ENCODE measurements at regions not wholly inside any gene's neighbourhood (a gene's known extent, or its start where the extent isn't known, plus 50 kb on each side); places are given as distances from the start of the nearest gene placed in this dataset.

DNA sequence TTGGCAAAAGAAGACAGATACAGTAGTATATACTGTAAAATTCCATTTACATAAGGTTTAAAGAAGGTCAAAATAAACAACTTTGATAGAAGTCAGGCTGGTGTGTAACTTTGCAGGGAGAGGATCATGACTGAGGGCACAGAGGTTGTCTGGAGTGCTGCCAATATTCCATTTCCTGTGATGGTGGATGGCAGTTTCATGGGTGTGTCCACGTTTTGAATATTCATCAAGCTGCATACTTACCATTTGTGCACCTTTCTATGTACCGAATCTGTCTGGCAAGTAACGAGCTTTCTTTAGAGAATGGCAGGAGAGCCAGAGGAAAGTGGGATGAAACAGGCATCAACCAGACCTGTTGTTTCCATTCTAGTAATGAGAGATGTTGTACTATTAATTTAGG, 420.5 kb upstream of the HTR2A start:
- Histone ChIP-seq H3K27me3 (ENCODE audit: control insufficient read depth in 2 of 2, insufficient read depth in 2 of 2, low read length in 2 of 2) (no peaks in the 10 kb centered on the region), H3K4me3 (replicated peaks in 1 of 3; ENCODE audit: insufficient read depth in 1 of 3, low read depth in 1 of 3, low read length in 3 of 3) (no peak overlapping the region), H3K4me2 (ENCODE audit: insufficient read depth, low read length) (no peak overlapping the region), H3K27ac (ENCODE audit: insufficient read depth, low read depth, low read length) (no peak overlapping the region), H3K9me3 (replicated peaks; ENCODE audit: control insufficient read depth, insufficient read depth, low read length) (peaks cover 3% of the 10 kb centered on the region), H2AFZ (ENCODE audit: low read depth, low read length) (no peak overlapping the region), H3K79me2 (ENCODE audit: control insufficient read depth, insufficient read depth, low read length) (no peaks in the 10 kb centered on the region), H4K20me1 (replicated peaks; ENCODE audit: control insufficient read depth, extremely low read depth, insufficient read depth, low read length) (no peaks in the 10 kb centered on the region), H3K9me1 (replicated peaks; ENCODE audit: control insufficient read depth, extremely low read depth, insufficient read depth, low read length) (no peaks in the 10 kb centered on the region), H3K36me3 (ENCODE audit: control insufficient read depth in 2 of 2, extremely low read depth in 1 of 2, insufficient read depth in 2 of 2, low read length in 2 of 2) (no peaks in the 10 kb centered on the region), H3K4me1 (ENCODE audit: control insufficient read depth, extremely low read depth, insufficient read depth, low read length) (no peaks in the 10 kb centered on the region), H3K9ac (replicated peaks; ENCODE audit: extremely low read depth, insufficient read depth, low read length) (no peak overlapping the region)
- no peak for TF ChIP-seq POLR2AphosphoS5 (IDR thresholded peaks at IDR 0.05; ENCODE audit: insufficient read depth, low read depth, low read length)
- TF ChIP-seq, protein P1, sequence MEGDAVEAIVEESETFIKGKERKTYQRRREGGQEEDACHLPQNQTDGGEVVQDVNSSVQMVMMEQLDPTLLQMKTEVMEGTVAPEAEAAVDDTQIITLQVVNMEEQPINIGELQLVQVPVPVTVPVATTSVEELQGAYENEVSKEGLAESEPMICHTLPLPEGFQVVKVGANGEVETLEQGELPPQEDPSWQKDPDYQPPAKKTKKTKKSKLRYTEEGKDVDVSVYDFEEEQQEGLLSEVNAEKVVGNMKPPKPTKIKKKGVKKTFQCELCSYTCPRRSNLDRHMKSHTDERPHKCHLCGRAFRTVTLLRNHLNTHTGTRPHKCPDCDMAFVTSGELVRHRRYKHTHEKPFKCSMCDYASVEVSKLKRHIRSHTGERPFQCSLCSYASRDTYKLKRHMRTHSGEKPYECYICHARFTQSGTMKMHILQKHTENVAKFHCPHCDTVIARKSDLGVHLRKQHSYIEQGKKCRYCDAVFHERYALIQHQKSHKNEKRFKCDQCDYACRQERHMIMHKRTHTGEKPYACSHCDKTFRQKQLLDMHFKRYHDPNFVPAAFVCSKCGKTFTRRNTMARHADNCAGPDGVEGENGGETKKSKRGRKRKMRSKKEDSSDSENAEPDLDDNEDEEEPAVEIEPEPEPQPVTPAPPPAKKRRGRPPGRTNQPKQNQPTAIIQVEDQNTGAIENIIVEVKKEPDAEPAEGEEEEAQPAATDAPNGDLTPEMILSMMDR (IDR thresholded peaks at IDR 0.05; ENCODE audit: extremely low read depth in 1 of 2, insufficient read depth in 1 of 2, low read depth in 1 of 2, low read length in 2 of 2), result no peak
- no TSS peak for BruUV-seq (replicated peaks)
- ChIA-PET POLR2A (no interaction called here), CTCF (no interaction called here)
- dilution Hi-C loops (cut with MboI; ENCODE audit: extremely low pct_ligation_motif_present, low sequenced_read_pairs), result no loop called here
- no peak for FAIRE-seq
- intact Hi-C loops (cut with micrococcal nuclease), result no loop called here
- DNase-seq (ENCODE audit: low read depth, low spot score), result no peak

DNA sequence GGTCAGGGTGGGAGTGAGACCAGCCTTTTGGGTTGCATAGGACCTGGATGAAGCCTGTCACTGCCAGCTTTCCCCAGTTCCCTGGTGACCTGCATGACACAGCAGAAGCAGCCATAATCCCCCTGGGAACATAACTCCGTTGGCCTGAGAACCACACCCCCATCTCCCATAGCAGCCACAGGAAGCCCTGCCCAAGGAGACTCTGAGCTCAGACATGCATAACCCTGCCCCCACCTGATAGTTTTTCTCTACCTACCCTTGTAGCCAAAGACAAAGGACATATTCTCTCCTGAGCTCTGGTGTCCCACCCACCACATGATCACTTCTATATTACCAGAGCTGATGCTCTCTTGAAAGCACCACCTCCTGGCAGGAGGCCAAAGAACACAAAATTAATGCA, 413.5 kb upstream of the HTR2A start:
- no peaks in the 10 kb centered on the region for H3K36me3 ChIP-seq (ENCODE audit: control insufficient read depth in 2 of 2, extremely low read depth in 1 of 2, insufficient read depth in 2 of 2, low read length in 2 of 2)
- H3K27me3 ChIP-seq (ENCODE audit: control insufficient read depth in 2 of 2, insufficient read depth in 2 of 2, low read length in 2 of 2), result no peaks in the 10 kb centered on the region
- FAIRE-seq (no peak), DNase-seq (ENCODE audit: low read depth, low spot score) (no peak)
- H3K27ac ChIP-seq (ENCODE audit: insufficient read depth, low read depth, low read length), result no peak overlapping the region
- no peak overlapping the region for H3K4me3 ChIP-seq (replicated peaks in 1 of 3; ENCODE audit: insufficient read depth in 1 of 3, low read depth in 1 of 3, low read length in 3 of 3)
- intact Hi-C loops (cut with micrococcal nuclease), result no loop called here
- no peaks in the 10 kb centered on the region for H4K20me1 ChIP-seq (replicated peaks; ENCODE audit: control insufficient read depth, extremely low read depth, insufficient read depth, low read length)
- TF ChIP-seq GATA2 (IDR thresholded peaks at IDR 0.05; ENCODE audit: insufficient read depth, insufficient read length, low read depth, low read length), result no peak
- TF ChIP-seq POLR2AphosphoS5 (IDR thresholded peaks at IDR 0.05; ENCODE audit: insufficient read depth, low read depth, low read length), result no peak
- TF ChIP-seq, protein P2, sequence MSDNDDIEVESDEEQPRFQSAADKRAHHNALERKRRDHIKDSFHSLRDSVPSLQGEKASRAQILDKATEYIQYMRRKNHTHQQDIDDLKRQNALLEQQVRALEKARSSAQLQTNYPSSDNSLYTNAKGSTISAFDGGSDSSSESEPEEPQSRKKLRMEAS (IDR thresholded peaks at IDR 0.05; ENCODE audit: insufficient read depth, insufficient read length), result no peak
- no peak for TF ChIP-seq MYC (IDR thresholded peaks at IDR 0.05; ENCODE audit: low read depth, low read length)
- H3K4me2 ChIP-seq (ENCODE audit: insufficient read depth, low read length), result no peak overlapping the region
- no peak overlapping the region for H2AFZ ChIP-seq (ENCODE audit: low read depth, low read length)
- POLR2A ChIA-PET, result no interaction called here
- CTCF ChIA-PET, result no interaction called here
- BruUV-seq (replicated peaks), result no TSS peak
- peaks cover 4% of the 10 kb centered on the region for H3K9me3 ChIP-seq (replicated peaks; ENCODE audit: control insufficient read depth, insufficient read depth, low read length)
- dilution Hi-C loops (cut with MboI; ENCODE audit: extremely low pct_ligation_motif_present, low sequenced_read_pairs), result no loop called here
- no peaks in the 10 kb centered on the region for H3K79me2 ChIP-seq (ENCODE audit: control insufficient read depth, insufficient read depth, low read length)
- H3K4me1 ChIP-seq (ENCODE audit: control insufficient read depth, extremely low read depth, insufficient read depth, low read length), result no peaks in the 10 kb centered on the region
- H3K9ac ChIP-seq (replicated peaks; ENCODE audit: extremely low read depth, insufficient read depth, low read length), result no peak overlapping the region
- H3K9me1 ChIP-seq (replicated peaks; ENCODE audit: control insufficient read depth, extremely low read depth, insufficient read depth, low read length), result no peaks in the 10 kb centered on the region
